Caco-2 (cell line): ENCODE measurements at regions not wholly inside any gene's neighbourhood (a gene's known extent, or its start where the extent isn't known, plus 50 kb on each side); places are given as distances from the start of the nearest gene placed in this dataset.
"Not testable (repeated sequence)": the region's sequence is repeated elsewhere in the genome, so short reads cannot be mapped to it uniquely, and the experiment has no call there.

Source experiments
- BruUV-seq: library from RNA; stranded (reverse); fragments of 400-500 nt; replicated peaks from 2 replicates; lab custom pipeline; 2021; lab: Mats Ljungman, UMichigan
- CTCF ChIA-PET: fragments of 300-600 bp; sonication (Branson Sonifier 250); formaldehyde crosslinking; loops from one replicate; lab custom pipeline; 2022; ENCODE audit warnings: antibody characterized with exemption; lab: Charles Lee
- POLR2A ChIA-PET: fragments of 300-600 bp; sonication (Branson Sonifier 250); formaldehyde crosslinking; loops from one replicate; lab custom pipeline; 2022; ENCODE audit warnings: antibody characterized with exemption; lab: Charles Lee
- DNase-seq, 2 experiments: peaks; one replicate each; pipeline versions ENCODE4 v3.0.0 to v3.0.0-alpha.2; 2020 to 2022
- H3K27me3 ChIP-seq: replicated peaks from 2 replicates; pipeline ENCODE4 v1.6.0; 2011; ENCODE audit warnings: low read length; ENCODE audit not compliant: control insufficient read depth, insufficient read depth
- H3K36me3 ChIP-seq: 2 replicates; pipeline ENCODE4 v1.5.1; 2011; ENCODE audit warnings: low read length; ENCODE audit not compliant: control insufficient read depth, insufficient read depth
- H3K4me1 ChIP-seq: fragments of 250-450 bp; sonication (Bioruptor Pico); 2 replicates; pipeline ENCODE4 v1.5.1; 2020; ENCODE audit warnings: mild to moderate bottlenecking
- H3K4me3 ChIP-seq: 2 replicates; pipeline ENCODE4 v1.5.1; 2011; ENCODE audit warnings: low read depth, mild to moderate bottlenecking, control low read depth, low read length
- H3K9me3 ChIP-seq: fragments of 250-450 bp; sonication (Bioruptor Pico); 2 replicates; pipeline ENCODE4 v1.5.1; 2020; ENCODE audit warnings: mild to moderate bottlenecking, moderate library complexity
- H3K27ac Mint-ChIP-seq: one replicate; pipeline ENCODE4 v1.8.0; 2022; ENCODE audit warnings: mixed read lengths; ENCODE audit not compliant: unreplicated experiment
- H3K27me3 Mint-ChIP-seq: one replicate; pipeline ENCODE4 v1.8.0; 2022; ENCODE audit warnings: mixed read lengths; ENCODE audit not compliant: insufficient read depth, unreplicated experiment
- H3K36me3 Mint-ChIP-seq: one replicate; pipeline ENCODE4 v1.8.0; 2022; ENCODE audit warnings: mild to moderate bottlenecking, mixed read lengths; ENCODE audit not compliant: insufficient read depth, unreplicated experiment
- H3K4me1 Mint-ChIP-seq: one replicate; pipeline ENCODE4 v1.8.0; 2022; ENCODE audit warnings: low read depth, mixed read lengths; ENCODE audit not compliant: unreplicated experiment
- H3K4me3 Mint-ChIP-seq: one replicate; pipeline ENCODE4 v1.8.0; 2022; ENCODE audit warnings: mild to moderate bottlenecking, moderate library complexity, mixed read lengths; ENCODE audit not compliant: unreplicated experiment
- H3K9me3 Mint-ChIP-seq: one replicate; pipeline ENCODE4 v1.8.0; 2022; ENCODE audit warnings: mixed read lengths; ENCODE audit not compliant: unreplicated experiment
- intact Hi-C: fragments of 100-400 bp; cut with micrococcal nuclease; formaldehyde crosslinking; loops from one replicate; pipeline ENCODE4 v1.10.0; 2022; ENCODE audit not compliant: unreplicated experiment
- TF ChIP-seq, protein P1 (sequence below), 2 experiments: fragments of 200-600 bp in 1 of 2; IDR thresholded peaks; 1 replicate in 1 of 2; 2 replicates in 1 of 2; pipeline versions ENCODE4 v1.5.1 to v1.8.0; 2011 to 2022; ENCODE audit warnings: antibody characterized with exemption in 1 of 2, control low read depth in 1 of 2, inconsistent platforms in 1 of 2, low read depth in 1 of 2, low read length in 1 of 2, mild to moderate bottlenecking in 1 of 2, moderate library complexity in 1 of 2; ENCODE audit not compliant: insufficient read depth in 1 of 2, severe bottlenecking in 1 of 2, unreplicated experiment in 1 of 2

DNA sequence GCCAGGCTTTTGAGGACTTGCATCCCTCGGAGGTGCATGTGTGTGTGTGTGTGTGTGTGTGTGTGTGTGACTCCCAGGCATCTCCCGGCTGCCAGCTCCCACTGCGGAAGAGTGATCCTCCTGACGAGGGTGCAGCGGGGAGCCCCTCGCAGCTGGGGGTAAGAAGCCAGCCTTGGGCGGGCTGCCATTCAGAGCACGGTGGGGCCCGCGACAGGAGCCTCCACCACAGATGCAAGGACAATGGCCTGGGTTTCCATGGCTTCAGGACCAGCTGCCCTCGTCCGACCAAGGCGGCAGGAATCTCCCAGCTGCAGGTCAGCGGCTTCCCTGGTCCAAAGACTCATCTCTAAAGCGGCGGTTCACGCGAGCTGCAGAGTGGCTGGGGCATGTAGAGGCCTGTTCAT lies 908.5 kb downstream of the BRD1 start:
- CTCF ChIA-PET, result no interaction called here
- BruUV-seq, result no TSS peak
- no peak overlapping the region for H3K4me3 Mint-ChIP-seq
- H3K4me3 ChIP-seq, result no peak overlapping the region
- no peaks in the 10 kb centered on the region for H3K27me3 ChIP-seq
- TF ChIP-seq, protein P1, sequence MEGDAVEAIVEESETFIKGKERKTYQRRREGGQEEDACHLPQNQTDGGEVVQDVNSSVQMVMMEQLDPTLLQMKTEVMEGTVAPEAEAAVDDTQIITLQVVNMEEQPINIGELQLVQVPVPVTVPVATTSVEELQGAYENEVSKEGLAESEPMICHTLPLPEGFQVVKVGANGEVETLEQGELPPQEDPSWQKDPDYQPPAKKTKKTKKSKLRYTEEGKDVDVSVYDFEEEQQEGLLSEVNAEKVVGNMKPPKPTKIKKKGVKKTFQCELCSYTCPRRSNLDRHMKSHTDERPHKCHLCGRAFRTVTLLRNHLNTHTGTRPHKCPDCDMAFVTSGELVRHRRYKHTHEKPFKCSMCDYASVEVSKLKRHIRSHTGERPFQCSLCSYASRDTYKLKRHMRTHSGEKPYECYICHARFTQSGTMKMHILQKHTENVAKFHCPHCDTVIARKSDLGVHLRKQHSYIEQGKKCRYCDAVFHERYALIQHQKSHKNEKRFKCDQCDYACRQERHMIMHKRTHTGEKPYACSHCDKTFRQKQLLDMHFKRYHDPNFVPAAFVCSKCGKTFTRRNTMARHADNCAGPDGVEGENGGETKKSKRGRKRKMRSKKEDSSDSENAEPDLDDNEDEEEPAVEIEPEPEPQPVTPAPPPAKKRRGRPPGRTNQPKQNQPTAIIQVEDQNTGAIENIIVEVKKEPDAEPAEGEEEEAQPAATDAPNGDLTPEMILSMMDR (IDR thresholded peaks at IDR 0.05; ENCODE audit: insufficient read depth in 1 of 2, low read depth in 1 of 2, low read length in 1 of 2, severe bottlenecking in 1 of 2, unreplicated experiment in 1 of 2), result no peak
- intact Hi-C loops, result no loop called here
- DNase-seq, result no peak
- POLR2A ChIA-PET, result no interaction called here
- no peaks in the 10 kb centered on the region for H3K4me1 Mint-ChIP-seq
- peaks cover 3% of the 10 kb centered on the region for H3K27me3 Mint-ChIP-seq
- H3K36me3 ChIP-seq, result no peaks in the 10 kb centered on the region
- H3K27ac Mint-ChIP-seq, result no peak overlapping the region
- no peaks in the 10 kb centered on the region for H3K9me3 Mint-ChIP-seq
- no peaks in the 10 kb centered on the region for H3K9me3 ChIP-seq
- H3K4me1 ChIP-seq, result no peaks in the 10 kb centered on the region
- no peaks in the 10 kb centered on the region for H3K36me3 Mint-ChIP-seq

DNA sequence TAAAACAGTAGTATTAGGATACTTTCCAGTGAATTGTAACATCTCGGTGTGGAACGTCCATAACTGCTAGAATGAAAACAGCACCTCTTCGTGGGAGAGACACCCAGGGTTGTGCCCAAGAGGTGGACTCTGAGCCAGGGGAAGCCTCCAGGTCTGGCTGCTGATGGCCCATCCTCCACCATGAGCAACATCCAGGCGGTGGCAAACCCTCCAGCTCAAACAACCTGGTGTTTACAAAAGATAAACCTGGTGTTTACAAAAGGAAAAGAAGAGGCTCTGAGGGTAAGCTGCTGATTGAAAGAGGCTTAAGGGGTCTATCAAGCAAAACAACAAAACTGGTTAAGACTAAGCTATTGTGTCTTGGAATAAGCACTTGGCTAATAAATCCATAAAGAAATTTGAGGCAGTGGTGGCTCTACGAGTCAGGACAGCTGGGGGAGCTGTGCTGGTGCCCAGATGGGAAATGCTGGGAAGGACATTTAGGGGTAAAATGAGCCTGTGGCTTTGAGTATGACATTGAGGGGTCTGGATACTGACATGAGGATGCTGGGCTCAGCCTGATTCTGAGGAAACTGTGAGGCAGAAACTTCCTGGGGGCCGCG lies 909.0 kb downstream of the BRD1 start:
- H3K36me3 Mint-ChIP-seq, result no peaks in the 10 kb centered on the region
- ChIA-PET CTCF (no interaction called here), POLR2A (no interaction called here)
- no peak overlapping the region for H3K27ac Mint-ChIP-seq
- H3K4me1 Mint-ChIP-seq, result no peaks in the 10 kb centered on the region
- H3K27me3 Mint-ChIP-seq, result peaks cover 3% of the 10 kb centered on the region
- DNase-seq, result no peak
- no peak overlapping the region for H3K4me3 ChIP-seq
- H3K4me1 ChIP-seq, result no peaks in the 10 kb centered on the region
- no peaks in the 10 kb centered on the region for H3K27me3 ChIP-seq
- intact Hi-C loops, result no loop called here
- no TSS peak for BruUV-seq
- H3K9me3 Mint-ChIP-seq, result no peaks in the 10 kb centered on the region
- H3K4me3 Mint-ChIP-seq, result no peak overlapping the region
- no peaks in the 10 kb centered on the region for H3K9me3 ChIP-seq
- H3K36me3 ChIP-seq, result no peaks in the 10 kb centered on the region
- TF ChIP-seq, protein P1 (IDR thresholded peaks at IDR 0.05; ENCODE audit: insufficient read depth in 1 of 2, low read depth in 1 of 2, low read length in 1 of 2, severe bottlenecking in 1 of 2, unreplicated experiment in 1 of 2), result no peak

- intact Hi-C loops, H3K36me3 Mint-ChIP-seq, H3K4me3 ChIP-seq, POLR2A ChIA-PET, DNase-seq, H3K4me3 Mint-ChIP-seq, H3K4me1 ChIP-seq, H3K36me3 ChIP-seq, BruUV-seq, CTCF ChIA-PET, H3K9me3 ChIP-seq, H3K27ac Mint-ChIP-seq, H3K9me3 Mint-ChIP-seq, H3K27me3 ChIP-seq, H3K4me1 Mint-ChIP-seq: not testable (repeated sequence)
- peaks cover 21% of the 10 kb centered on the region for H3K27me3 Mint-ChIP-seq
These were observed 915.2 kb downstream of the BRD1 start for GRCh38 chr22:48912356-48913066.

- H3K4me3 Mint-ChIP-seq, H3K36me3 Mint-ChIP-seq, DNase-seq, H3K4me1 Mint-ChIP-seq, H3K4me1 ChIP-seq, H3K27me3 ChIP-seq, BruUV-seq, CTCF ChIA-PET, H3K4me3 ChIP-seq, POLR2A ChIA-PET, H3K9me3 ChIP-seq, intact Hi-C loops, H3K9me3 Mint-ChIP-seq, H3K27ac Mint-ChIP-seq, H3K36me3 ChIP-seq: not testable (repeated sequence)
- peaks cover 26% of the 10 kb centered on the region for H3K27me3 Mint-ChIP-seq
These were observed 916.0 kb downstream of the BRD1 start for GRCh38 chr22:48911647-48912046.

DNA sequence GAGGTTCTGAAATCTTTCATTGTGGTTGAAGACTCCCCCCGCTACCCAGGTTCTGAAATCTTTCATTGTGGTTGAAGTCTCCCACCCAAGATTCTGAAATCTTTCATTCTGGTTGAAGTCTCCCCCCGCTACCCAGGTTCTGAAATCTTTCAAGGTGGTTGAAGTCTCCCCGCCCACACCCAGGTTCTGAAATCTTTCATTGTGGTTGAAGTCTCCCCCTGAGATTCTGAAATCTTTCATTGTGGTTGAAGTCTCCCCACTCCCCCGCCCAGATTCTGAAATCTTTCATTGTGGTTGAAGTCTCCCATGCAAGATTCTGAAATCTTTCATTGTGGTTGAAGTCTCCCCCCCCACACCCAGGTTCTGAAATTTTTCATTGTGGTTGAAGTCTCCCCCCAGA lies 916.6 kb downstream of the BRD1 start:
- H3K36me3 ChIP-seq, BruUV-seq, H3K4me1 ChIP-seq, H3K4me1 Mint-ChIP-seq, DNase-seq, H3K4me3 Mint-ChIP-seq, H3K27me3 ChIP-seq, CTCF ChIA-PET, H3K27ac Mint-ChIP-seq, H3K4me3 ChIP-seq, H3K9me3 ChIP-seq, H3K36me3 Mint-ChIP-seq, intact Hi-C loops, H3K9me3 Mint-ChIP-seq, POLR2A ChIA-PET: not testable (repeated sequence)
- peaks cover 27% of the 10 kb centered on the region for H3K27me3 Mint-ChIP-seq
